IgD-negative memory B cell (primary cell): ENCODE measurements at regions not wholly inside any gene's neighbourhood (a gene's known extent, or its start where the extent isn't known, plus 50 kb on each side); places are given as distances from the start of the nearest gene placed in this dataset.
A peak's percentile ranks its signal among the peaks of the same experiment; 100 is the strongest.

Experiments
- H3K27ac Mint-ChIP-seq, 3 donors: one replicate each; pipeline ENCODE4 v1.8.0; 2020 to 2022; ENCODE audit warnings: mild to moderate bottlenecking in 3 of 3, mixed read lengths in 3 of 3, moderate library complexity in 1 of 3
- H3K27me3 Mint-ChIP-seq: one replicate; pipeline ENCODE4 v1.8.0; 2021; ENCODE audit warnings: mixed read lengths
- H3K36me3 Mint-ChIP-seq: one replicate; pipeline ENCODE4 v1.8.0; 2020; ENCODE audit warnings: mild to moderate bottlenecking, mixed read lengths
- H3K4me1 Mint-ChIP-seq, 3 donors: one replicate each; pipeline ENCODE4 v1.8.0; 2020 to 2022; ENCODE audit warnings: mixed read lengths in 3 of 3, mild to moderate bottlenecking in 1 of 3
- H3K4me3 Mint-ChIP-seq, 4 donors: one replicate each; pipeline ENCODE4 v1.8.0; 2020 to 2022; ENCODE audit warnings: mild to moderate bottlenecking in 4 of 4, mixed read lengths in 4 of 4, moderate library complexity in 3 of 4
- H3K9me3 Mint-ChIP-seq, 3 donors: one replicate each; pipeline ENCODE4 v1.8.0; 2020 to 2021; ENCODE audit warnings: mixed read lengths in 3 of 3, mild to moderate bottlenecking in 1 of 3

- Mint-ChIP-seq H3K9me3 (peaks cover 0 to 3% (median 0%) of the 10 kb centered on the region in 3 donors), H3K4me3 (no peak overlapping the region), H3K27me3 (peaks cover 2% of the 10 kb centered on the region), H3K4me1 (no peaks in the 10 kb centered on the region), H3K36me3 (no peaks in the 10 kb centered on the region), H3K27ac (no peak overlapping the region)
Observed at GRCh38 chr3:99366663-99367429, 271.5 kb upstream of the COL8A1 start.

DNA sequence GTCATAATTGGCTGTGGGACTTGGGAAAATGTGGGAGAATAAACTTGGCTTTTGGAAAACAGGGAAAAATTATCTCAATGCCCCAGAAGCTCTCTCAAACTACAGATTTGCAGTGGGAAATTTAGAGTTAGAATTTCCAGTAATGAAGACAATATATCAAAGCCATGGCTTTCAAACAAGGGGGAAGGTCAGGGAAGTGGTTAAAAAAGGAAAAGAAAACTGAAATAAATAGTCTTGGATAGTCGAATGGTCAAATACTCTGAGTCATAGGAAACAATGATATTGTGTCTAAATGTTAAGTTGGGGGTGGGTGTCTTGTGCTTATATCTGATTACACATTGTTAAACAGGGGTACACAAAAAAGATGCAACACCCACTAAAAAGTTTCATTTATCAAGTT, 272.4 kb upstream of the COL8A1 start:
- no peaks in the 10 kb centered on the region for H3K27me3 Mint-ChIP-seq
- H3K4me3 Mint-ChIP-seq: peak overlapping the region in 1 of 4 donors; percentile 3
- no peaks in the 10 kb centered on the region for H3K36me3 Mint-ChIP-seq
- peaks cover 0 to 2% (median 0%) of the 10 kb centered on the region in 3 donors for H3K9me3 Mint-ChIP-seq
- no peak overlapping the region for H3K27ac Mint-ChIP-seq
- no peaks in the 10 kb centered on the region for H3K4me1 Mint-ChIP-seq

DNA sequence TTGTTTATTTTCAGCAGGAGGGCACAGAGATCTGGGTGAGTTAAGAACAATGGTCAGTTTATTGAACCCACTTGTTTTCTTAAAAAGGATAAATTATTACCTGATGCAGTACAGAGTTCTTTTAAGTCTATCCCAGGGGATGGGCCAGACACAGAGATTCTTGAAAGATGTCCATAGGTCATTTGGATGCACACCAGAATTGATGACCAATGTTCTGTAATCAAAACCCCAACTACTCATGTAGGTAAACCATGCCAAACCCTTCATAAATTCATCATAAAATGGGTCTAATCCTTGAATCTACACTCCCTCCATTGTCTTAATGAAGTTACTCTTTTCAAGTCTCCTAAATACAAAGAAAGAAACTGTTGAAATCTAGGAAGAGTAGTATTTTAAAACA, 273.0 kb upstream of the COL8A1 start:
- H3K27me3 Mint-ChIP-seq: no peaks in the 10 kb centered on the region
- H3K4me3 Mint-ChIP-seq: no peak overlapping the region
- no peak overlapping the region for H3K27ac Mint-ChIP-seq
- H3K36me3 Mint-ChIP-seq: no peaks in the 10 kb centered on the region
- H3K9me3 Mint-ChIP-seq: peaks cover 0 to 2% (median 0%) of the 10 kb centered on the region in 3 donors
- H3K4me1 Mint-ChIP-seq: no peaks in the 10 kb centered on the region

DNA sequence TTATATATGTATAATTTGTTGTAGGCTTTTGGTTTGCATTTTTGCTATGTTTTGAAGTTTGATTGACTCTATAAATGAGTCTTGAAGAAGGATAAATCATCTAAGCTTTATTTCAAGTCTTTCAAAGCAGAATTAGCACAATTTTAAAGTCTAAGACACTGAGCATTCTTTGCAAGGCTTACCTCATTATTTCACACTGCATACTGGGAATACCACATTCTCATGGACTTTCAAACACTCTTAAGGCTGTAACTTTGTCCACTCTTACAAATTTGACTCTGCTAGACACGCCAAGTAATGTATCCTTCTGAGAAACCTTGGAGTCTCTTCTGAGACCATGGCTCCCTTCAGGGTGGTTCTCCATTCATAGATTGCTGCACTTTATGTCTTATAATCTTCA, 281.3 kb upstream of the COL8A1 start:
- peaks cover 2 to 8% (median 3%) of the 10 kb centered on the region in 3 donors for H3K9me3 Mint-ChIP-seq
- H3K27me3 Mint-ChIP-seq: no peaks in the 10 kb centered on the region

GRCh38 chr3:99356696-99357095, 281.7 kb upstream of the COL8A1 start:
- no peaks in the 10 kb centered on the region for H3K27me3 Mint-ChIP-seq
- H3K4me3 Mint-ChIP-seq: no peak overlapping the region
- no peaks in the 10 kb centered on the region for H3K36me3 Mint-ChIP-seq
- peaks cover 2 to 10% (median 3%) of the 10 kb centered on the region in 3 donors for H3K9me3 Mint-ChIP-seq
- H3K27ac Mint-ChIP-seq: no peak overlapping the region
- no peaks in the 10 kb centered on the region for H3K4me1 Mint-ChIP-seq

More for the DNA sequence above, 281.3 kb upstream of the COL8A1 start:
- H3K4me1 Mint-ChIP-seq: no peaks in the 10 kb centered on the region
- no peak overlapping the region for H3K27ac Mint-ChIP-seq
- no peak overlapping the region for H3K4me3 Mint-ChIP-seq
- no peaks in the 10 kb centered on the region for H3K36me3 Mint-ChIP-seq

- Mint-ChIP-seq H3K27me3 (no peaks in the 10 kb centered on the region), H3K4me3 (no peak overlapping the region), H3K4me1 (no peaks in the 10 kb centered on the region), H3K36me3 (no peaks in the 10 kb centered on the region), H3K9me3 (peaks cover 2 to 10% (median 3%) of the 10 kb centered on the region in 3 donors), H3K27ac (no peak overlapping the region)
Observed at GRCh38 chr3:99355465-99355864, 282.9 kb upstream of the COL8A1 start.

DNA sequence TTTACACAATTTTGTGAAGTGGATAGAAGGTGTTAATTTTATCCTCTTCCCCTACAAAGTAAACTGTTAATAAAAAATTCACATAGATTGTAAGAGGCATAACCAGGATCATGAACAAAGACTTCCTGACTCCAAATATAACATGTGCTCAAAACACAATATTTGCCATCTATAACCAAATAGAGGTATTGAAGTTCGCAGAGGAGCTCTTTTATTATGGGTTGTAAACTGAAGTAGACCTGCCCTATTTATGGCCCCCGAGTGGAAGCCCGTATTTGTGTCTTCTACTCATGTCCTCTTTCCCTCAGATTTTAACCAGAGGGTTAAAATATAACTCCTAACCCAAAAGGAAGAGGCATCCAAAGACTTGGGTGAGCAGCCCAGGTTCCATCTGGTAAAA, 285.6 kb upstream of the COL8A1 start:
- no peaks in the 10 kb centered on the region for H3K36me3 Mint-ChIP-seq
- H3K4me3 Mint-ChIP-seq: no peak overlapping the region
- H3K27me3 Mint-ChIP-seq: no peaks in the 10 kb centered on the region
- H3K4me1 Mint-ChIP-seq: no peaks in the 10 kb centered on the region
- H3K9me3 Mint-ChIP-seq: peaks cover 3 to 12% (median 7%) of the 10 kb centered on the region in 3 donors
- no peak overlapping the region for H3K27ac Mint-ChIP-seq

- H3K4me3 Mint-ChIP-seq: no peak overlapping the region
- no peak overlapping the region for H3K27ac Mint-ChIP-seq
- no peaks in the 10 kb centered on the region for H3K4me1 Mint-ChIP-seq
- H3K9me3 Mint-ChIP-seq: peaks cover 3 to 8% (median 7%) of the 10 kb centered on the region in 3 donors
- no peaks in the 10 kb centered on the region for H3K36me3 Mint-ChIP-seq
- no peaks in the 10 kb centered on the region for H3K27me3 Mint-ChIP-seq
Observed at GRCh38 chr3:99351122-99351521, 287.3 kb upstream of the COL8A1 start.

DNA sequence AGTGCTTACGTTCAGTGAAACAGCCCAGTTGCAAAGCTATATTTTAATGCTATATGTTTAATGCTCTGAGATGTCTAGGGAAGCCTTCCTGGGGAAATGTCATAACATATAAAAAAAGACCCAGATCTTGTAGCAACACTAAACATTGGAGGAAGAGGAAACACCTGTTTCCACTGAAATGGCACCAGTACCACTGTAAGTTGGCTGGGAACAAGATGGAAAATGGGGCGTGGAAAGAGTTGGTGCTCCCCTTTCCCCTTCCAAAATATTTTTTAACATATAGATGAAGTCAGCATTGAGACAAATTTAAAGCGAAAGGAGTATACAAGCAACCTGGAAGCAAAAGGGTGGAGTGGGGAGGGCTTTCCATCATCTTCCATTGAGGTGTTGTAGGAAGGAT, 289.9 kb upstream of the COL8A1 start:
- Mint-ChIP-seq H3K4me1 (no peaks in the 10 kb centered on the region), H3K27ac (no peak overlapping the region), H3K36me3 (no peaks in the 10 kb centered on the region), H3K9me3 (peaks cover 1 to 7% (median 7%) of the 10 kb centered on the region in 3 donors), H3K4me3 (no peak overlapping the region), H3K27me3 (no peaks in the 10 kb centered on the region)

- no peaks in the 10 kb centered on the region for H3K4me1 Mint-ChIP-seq
- H3K4me3 Mint-ChIP-seq: no peak overlapping the region
- no peak overlapping the region for H3K27ac Mint-ChIP-seq
- H3K36me3 Mint-ChIP-seq: no peaks in the 10 kb centered on the region
- H3K9me3 Mint-ChIP-seq: peaks cover 0 to 4% (median 3%) of the 10 kb centered on the region in 3 donors
- H3K27me3 Mint-ChIP-seq: no peaks in the 10 kb centered on the region
Observed at GRCh38 chr3:99344216-99344615, 294.2 kb upstream of the COL8A1 start.

GRCh38 chr3:99342383-99342782, 296.0 kb upstream of the COL8A1 start:
- no peaks in the 10 kb centered on the region for H3K27me3 Mint-ChIP-seq
- H3K4me3 Mint-ChIP-seq: no peak overlapping the region
- no peak overlapping the region for H3K27ac Mint-ChIP-seq
- no peaks in the 10 kb centered on the region for H3K4me1 Mint-ChIP-seq
- peaks cover 0 to 4% (median 3%) of the 10 kb centered on the region in 3 donors for H3K9me3 Mint-ChIP-seq
- no peaks in the 10 kb centered on the region for H3K36me3 Mint-ChIP-seq

DNA sequence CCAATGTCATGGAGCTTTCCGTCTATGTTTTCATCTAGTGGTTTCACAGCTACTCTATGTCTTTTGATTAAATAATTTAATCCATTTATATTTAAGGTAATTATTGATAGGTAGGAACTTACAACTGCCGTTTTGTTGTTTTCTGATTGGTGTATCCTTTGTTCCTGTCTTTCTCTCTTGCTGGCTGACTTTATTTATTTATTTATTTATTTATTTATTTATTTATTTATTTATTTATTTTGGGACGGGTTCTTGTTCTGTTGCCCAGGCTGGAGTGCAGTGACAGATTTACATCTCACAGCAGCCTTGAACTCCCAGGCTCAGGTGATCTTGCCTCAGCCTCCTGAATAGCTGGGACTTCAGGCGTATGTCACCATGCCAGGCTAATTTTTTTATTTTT, 299.2 kb upstream of the COL8A1 start:
- no peak overlapping the region for H3K4me3 Mint-ChIP-seq
- H3K9me3 Mint-ChIP-seq: peaks cover 0 to 4% (median 0%) of the 10 kb centered on the region in 3 donors
- no peaks in the 10 kb centered on the region for H3K4me1 Mint-ChIP-seq
- no peak overlapping the region for H3K27ac Mint-ChIP-seq
- H3K36me3 Mint-ChIP-seq: no peaks in the 10 kb centered on the region
- no peaks in the 10 kb centered on the region for H3K27me3 Mint-ChIP-seq

DNA sequence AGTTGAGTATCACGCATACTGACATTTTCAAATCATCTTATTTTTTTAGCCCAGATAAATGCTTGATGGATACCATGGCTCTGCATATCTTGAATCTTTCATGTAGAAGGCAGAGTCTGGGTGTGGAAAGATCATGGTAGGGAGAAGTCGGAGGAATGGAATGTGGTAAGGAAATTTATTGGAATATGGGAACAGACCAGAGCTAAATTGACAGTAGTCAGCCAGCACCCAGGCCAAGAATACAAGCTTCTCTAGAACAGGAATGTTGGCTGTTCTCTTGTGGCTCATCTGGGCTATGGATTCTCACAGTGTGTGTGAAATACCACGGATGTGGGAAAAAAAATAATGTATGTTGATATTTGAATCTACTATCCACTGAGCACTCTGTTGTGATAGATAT, 305.7 kb upstream of the COL8A1 start:
- no peak overlapping the region for H3K27ac Mint-ChIP-seq
- no peaks in the 10 kb centered on the region for H3K27me3 Mint-ChIP-seq
- no peaks in the 10 kb centered on the region for H3K36me3 Mint-ChIP-seq
- H3K4me1 Mint-ChIP-seq: no peaks in the 10 kb centered on the region
- H3K9me3 Mint-ChIP-seq: peaks cover 0 to 3% (median 0%) of the 10 kb centered on the region in 3 donors
- no peak overlapping the region for H3K4me3 Mint-ChIP-seq

DNA sequence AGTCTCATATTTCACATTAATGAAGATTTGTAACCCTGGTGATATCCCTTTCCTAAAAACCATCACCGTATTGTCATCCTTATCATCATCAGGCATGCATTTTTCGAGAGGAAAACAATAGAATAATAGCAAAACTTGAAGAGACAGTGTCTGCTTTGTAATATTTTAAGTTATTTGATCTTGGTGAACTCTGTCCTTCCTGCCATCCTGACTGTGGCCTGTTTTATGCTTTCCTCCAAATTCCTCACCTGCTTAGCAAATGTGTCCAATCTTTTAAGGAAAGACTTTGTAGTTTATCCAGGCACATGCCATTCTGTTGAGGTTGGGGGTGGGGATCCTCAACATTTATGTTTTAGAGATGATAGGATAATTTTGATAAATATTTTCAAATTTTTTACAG, 306.1 kb upstream of the COL8A1 start:
- no peak overlapping the region for H3K4me3 Mint-ChIP-seq
- H3K27me3 Mint-ChIP-seq: no peaks in the 10 kb centered on the region

DNA sequence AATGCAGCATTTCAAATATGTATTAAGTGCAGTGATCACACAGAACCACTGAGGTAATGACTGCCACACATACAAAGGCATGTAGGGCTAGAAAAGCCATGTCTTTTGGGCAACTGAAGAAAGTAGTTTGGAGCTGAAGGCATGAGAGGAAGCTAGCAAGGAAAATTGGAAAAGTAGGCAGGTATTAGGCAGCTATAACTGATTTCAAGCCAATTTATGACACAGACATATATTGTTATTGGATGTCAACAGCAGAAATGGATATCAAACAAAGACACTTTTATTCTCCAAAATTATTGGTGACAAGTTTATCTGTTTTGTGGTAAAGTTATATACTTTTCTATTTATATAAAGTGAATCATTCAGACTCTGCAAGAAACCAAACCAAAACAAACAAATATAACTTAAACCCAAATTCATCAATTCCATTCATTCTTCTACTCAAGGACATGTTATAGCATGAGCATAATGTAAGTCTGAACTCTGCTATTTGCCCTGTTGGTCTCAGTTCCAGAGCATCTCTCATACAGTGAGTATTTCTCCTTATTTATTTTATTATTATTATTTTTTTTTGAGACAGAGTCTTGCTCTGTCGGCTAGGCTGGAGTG, 307.4 kb upstream of the COL8A1 start:
- Mint-ChIP-seq H3K4me1 (no peaks in the 10 kb centered on the region), H3K27me3 (no peaks in the 10 kb centered on the region), H3K27ac (no peak overlapping the region), H3K4me3 (no peak overlapping the region), H3K36me3 (no peaks in the 10 kb centered on the region), H3K9me3 (peaks cover 0 to 3% (median 0%) of the 10 kb centered on the region in 3 donors)

More for the DNA sequence above, 306.1 kb upstream of the COL8A1 start:
- Mint-ChIP-seq H3K36me3 (no peaks in the 10 kb centered on the region), H3K9me3 (peaks cover 0 to 3% (median 0%) of the 10 kb centered on the region in 3 donors), H3K4me1 (no peaks in the 10 kb centered on the region), H3K27ac (no peak overlapping the region)

GRCh38 chr3:99330281-99330680, 308.1 kb upstream of the COL8A1 start:
- Mint-ChIP-seq H3K27ac (no peak overlapping the region), H3K4me1 (no peaks in the 10 kb centered on the region), H3K9me3 (peaks cover 0 to 3% (median 0%) of the 10 kb centered on the region in 3 donors), H3K4me3 (no peak overlapping the region), H3K27me3 (no peaks in the 10 kb centered on the region), H3K36me3 (no peaks in the 10 kb centered on the region)
